SK-N-SH (cell line): ENCODE measurements at regions not wholly inside any gene's neighbourhood (a gene's known extent, or its start where the extent isn't known, plus 50 kb on each side); places are given as distances from the start of the nearest gene placed in this dataset.
A peak's percentile ranks its signal among the peaks of the same experiment; 100 is the strongest.

ENCODE experiments used
- CTCF ChIA-PET: fragments of 300-600, 350-600 bp; formaldehyde crosslinking; extraction: SDS; loops from one replicate; lab custom pipeline; 2021; lab: Yijun Ruan, JAX
- POLR2A ChIA-PET: fragments of 350-600 bp; sonication (Branson Sonifier 250); formaldehyde crosslinking; extraction: SDS; loops from one replicate; lab custom pipeline; 2020; ENCODE audit warnings: antibody characterized with exemption, inconsistent platforms; lab: Yijun Ruan, JAX
- DNase-seq: peaks from one replicate; pipeline ENCODE4 v3.0.0; 2012
- H2AFZ ChIP-seq: fragments of 200-600 bp; sonication (generic); 2 replicates; pipeline ENCODE4 v1.8.1; 2016; ENCODE audit warnings: antibody characterized with exemption, mild to moderate bottlenecking, low read depth
- H3F3A ChIP-seq: fragments of 200-600 bp; sonication (generic); replicated peaks from 2 replicates; pipeline ENCODE3; 2016; ENCODE audit warnings: antibody characterized with exemption, mild to moderate bottlenecking; ENCODE audit not compliant: insufficient read depth
- H3K27ac ChIP-seq, 2 experiments: fragments of 200-500 bp in 1 of 2; fragments of 200-600 bp in 1 of 2; sonication (Bioruptor generic) in 1 of 2; sonication (generic), shearing (Covaris generic) in 1 of 2; 2 replicates each; pipeline versions ENCODE4 v1.5.1 to v1.6.1; 2014 to 2016; ENCODE audit warnings: low read depth in 2 of 2, inconsistent platforms in 1 of 2, low read length in 1 of 2, mild to moderate bottlenecking in 1 of 2, mixed read lengths in 1 of 2
- H3K27me3 ChIP-seq: fragments of 200-600 bp; sonication (generic), shearing (Covaris generic); 2 replicates; pipeline ENCODE4 v1.6.1; 2016; ENCODE audit warnings: mixed run types; ENCODE audit not compliant: insufficient read depth
- H3K36me3 ChIP-seq, 2 experiments: fragments of 200-500 bp in 1 of 2; fragments of 200-600 bp in 1 of 2; sonication (Bioruptor generic) in 1 of 2; sonication (generic) in 1 of 2; replicated peaks in 1 of 2; 2 replicates each; pipeline versions ENCODE3 to v1.5.1; 2014 to 2016; ENCODE audit warnings: low read length in 1 of 2, mild to moderate bottlenecking in 1 of 2; ENCODE audit not compliant: insufficient read depth in 2 of 2, control insufficient read depth in 1 of 2
- H3K4me1 ChIP-seq, 2 experiments: fragments of 200-500 bp in 1 of 2; fragments of 200-600 bp in 1 of 2; sonication (Bioruptor generic) in 1 of 2; sonication (generic), shearing (Covaris generic) in 1 of 2; 2 replicates each; pipeline versions ENCODE4 v1.5.1 to v1.6.1; 2014 to 2016; ENCODE audit warnings: low read depth in 1 of 2, low read length in 1 of 2, mixed run types in 1 of 2; ENCODE audit not compliant: insufficient read depth in 2 of 2, control insufficient read depth in 1 of 2
- H3K4me2 ChIP-seq: fragments of 200-600 bp; sonication (generic), shearing (Covaris generic); 2 replicates; pipeline ENCODE4 v1.6.1; 2017; ENCODE audit warnings: mixed run types
- H3K4me3 ChIP-seq, 2 experiments: fragments of 200-500 bp in 1 of 2; fragments of 200-600 bp in 1 of 2; sonication (Bioruptor generic) in 1 of 2; sonication (generic), shearing (Covaris generic) in 1 of 2; 2 replicates each; pipeline versions ENCODE4 v1.5.1 to v1.8.1; 2014 to 2016; ENCODE audit warnings: low read depth in 2 of 2, inconsistent platforms in 1 of 2, low read length in 1 of 2, mild to moderate bottlenecking in 1 of 2, mixed read lengths in 1 of 2, moderate library complexity in 1 of 2
- H3K79me2 ChIP-seq: fragments of 200-600 bp; sonication (generic); 2 replicates; pipeline ENCODE4 v1.8.1; 2017; ENCODE audit warnings: mild to moderate bottlenecking; ENCODE audit not compliant: insufficient read depth
- H3K9ac ChIP-seq: fragments of 200-600 bp; sonication (generic); 2 replicates; pipeline ENCODE4 v1.6.1; 2017; ENCODE audit warnings: mixed run types
- H3K9me2 ChIP-seq: fragments of 200-600 bp; sonication (generic); 2 replicates; pipeline ENCODE4 v1.6.1; 2017; ENCODE audit warnings: mixed run types
- H3K9me3 ChIP-seq: fragments of 200-600 bp; sonication (generic); 2 replicates; pipeline ENCODE4 v1.6.1; 2017; ENCODE audit warnings: mixed run types, mild to moderate bottlenecking, moderate library complexity
- H4K20me1 ChIP-seq: fragments of 200-600 bp; sonication (generic); 2 replicates; pipeline ENCODE4 v1.6.1; 2017; ENCODE audit warnings: mild to moderate bottlenecking, mixed run types; ENCODE audit not compliant: insufficient read depth
- CHD2 ChIP-seq: fragments of 150-350 bp; IDR thresholded peaks from 2 replicates; pipeline ENCODE4 v1.6.1; 2018; ENCODE audit warnings: low read length; ENCODE audit not compliant: partially characterized antibody
- ELF1 ChIP-seq: IDR thresholded peaks from 2 replicates; pipeline ENCODE4 v1.4.0; 2012
- EP300 ChIP-seq, 2 experiments: IDR thresholded peaks; 2 replicates each; pipeline versions ENCODE4 v1.4.0 to v1.6.1; 2012; ENCODE audit warnings: borderline replicate concordance in 1 of 2, low read depth in 1 of 2, low read length in 1 of 2
- EZH2phosphoT487 ChIP-seq: fragments of 200-600 bp; sonication (generic); IDR thresholded peaks from 2 replicates; pipeline ENCODE4 v1.6.1; 2017; ENCODE audit warnings: low read depth, mixed run types, mild to moderate bottlenecking, antibody characterized with exemption, moderate library complexity, borderline replicate concordance
- FOXJ3 ChIP-seq: sonication (generic); formaldehyde crosslinking; IDR thresholded peaks from 2 replicates; pipeline ENCODE4 v1.5.1; 2020; ENCODE audit warnings: mild to moderate bottlenecking, missing genetic modification reagents
- GATA2 ChIP-seq: sonication (generic); formaldehyde crosslinking; IDR thresholded peaks from 2 replicates; pipeline ENCODE4 v1.5.0; 2020; ENCODE audit warnings: mild to moderate bottlenecking, missing genetic modification reagents
- JUND ChIP-seq: IDR thresholded peaks from 2 replicates; pipeline ENCODE4 v1.4.0; 2012
- MXI1 ChIP-seq: IDR thresholded peaks from 2 replicates; pipeline ENCODE4 v1.6.1; 2012; ENCODE audit warnings: mild to moderate bottlenecking, low read depth, low read length, improper control_type of control experiment
- NRF1 ChIP-seq: IDR thresholded peaks from 2 replicates; pipeline ENCODE4 v1.6.1; 2012; ENCODE audit warnings: low read depth, mild to moderate bottlenecking, low read length
- RAD21 ChIP-seq: IDR thresholded peaks from 2 replicates; pipeline ENCODE4 v1.6.1; 2012; ENCODE audit warnings: mild to moderate bottlenecking, low read length
- RCOR1 ChIP-seq: fragments of 150-350 bp; IDR thresholded peaks from 2 replicates; pipeline ENCODE4 v1.6.1; 2017; ENCODE audit warnings: antibody characterized with exemption, low read length
- REST ChIP-seq: IDR thresholded peaks from 2 replicates; pipeline ENCODE4 v1.6.1; 2012; ENCODE audit warnings: mild to moderate bottlenecking, low read depth, low read length, moderate library complexity
- USF2 ChIP-seq: fragments of 150-350 bp; IDR thresholded peaks from 2 replicates; pipeline ENCODE4 v1.6.1; 2017; ENCODE audit warnings: antibody characterized with exemption, low read length, low read depth, borderline replicate concordance
- YY1 ChIP-seq: IDR thresholded peaks from 2 replicates; pipeline ENCODE4 v1.4.0; 2012; ENCODE audit warnings: low read depth, mild to moderate bottlenecking
- ZBTB33 ChIP-seq: IDR thresholded peaks from 2 replicates; pipeline ENCODE4 v1.4.0; 2012; ENCODE audit warnings: low read depth, borderline replicate concordance
- WGBS: methylation state at CpG from one replicate; pipeline ENCODE4 v1.1.6; 2017; ENCODE audit warnings: low lambda C conversion rate; 5-methylcytosine and 5-hydroxymethylcytosine counted together

- TF ChIP-seq ZBTB33 (no peak), NRF1 (no peak), YY1 (no peak), ELF1 (no peak), RCOR1 (no peak)
Observed at GRCh38 chr15:62457100-62457499, 292.0 kb upstream of the C2CD4B start (continued).

GRCh38 chr15:62459875-62460274 lies 294.8 kb upstream of the C2CD4B start:
- ChIA-PET POLR2A (interaction anchor here (0.7 to 1.0 kb wide), 2 partner anchors 68 to 163 kb away, joined by 3 read pairs; no protein-coding TSS in a partner anchor), CTCF (interaction anchor here (1.8 kb wide), 1 partner anchor 283 kb away, joined by 5 read pairs; no protein-coding TSS in a partner anchor)
- 82% methylated on average over 6 of the region's 6 CpGs for WGBS
- Histone ChIP-seq H3K4me1 (peaks cover 28 to 62% of the 10 kb centered on the region in 2 experiments), H3K4me3 (no peak overlapping the region), H3K4me2 (no peak overlapping the region), H3K79me2 (peaks cover 18% of the 10 kb centered on the region; the same call in 1 of the 2 replicates), H3K9me2 (no peaks in the 10 kb centered on the region), H3K27me3 (no peaks in the 10 kb centered on the region), H3K27ac (peak overlapping the region in 1 of 2 experiments; percentile 74; a peak in 2 of 4 replicates), H3K9me3 (no peaks in the 10 kb centered on the region), H4K20me1 (no peaks in the 10 kb centered on the region), H3K9ac (no peak overlapping the region), H2AFZ (no peak overlapping the region), H3F3A (peaks cover 7% of the 10 kb centered on the region), H3K36me3 (no peaks in the 10 kb centered on the region)
- no peak for TF ChIP-seq EZH2phosphoT487
- peak; percentile 33; the same call in 1 of the 2 replicates for TF ChIP-seq MXI1
- TF ChIP-seq USF2, result no peak
- TF ChIP-seq RCOR1, result peak; percentile 62; the same call in 1 of the 2 replicates
- peak; percentile 29 for TF ChIP-seq CHD2
- TF ChIP-seq FOXJ3 (CRISPR knock-in tag), result 0 out of 2 replicates have a peak, but pooled peaks have one; percentile 51
- TF ChIP-seq REST, result no peak
- peak; percentile 9; the same call in 1 of the 2 replicates for TF ChIP-seq RAD21
- TF ChIP-seq JUND, result no peak
- TF ChIP-seq GATA2 (CRISPR knock-in tag), result peak; percentile 24; the same call in 1 of the 2 replicates
- TF ChIP-seq EP300 (IDR thresholded peaks at IDR 0.05; ENCODE audit: borderline replicate concordance in 1 of 2, low read depth in 1 of 2, low read length in 1 of 2), result peak in 1 of 2 experiments; percentile 86; a peak in 2 of 4 replicates
- peak; percentile 69 for DNase-seq
